B cell (primary cell): ENCODE measurements at regions not wholly inside any gene's neighbourhood (a gene's known extent, or its start where the extent isn't known, plus 50 kb on each side); places are given as distances from the start of the nearest gene placed in this dataset.

Experiments
- ATAC-seq: fragments of 200-7000 bp; cut with Tn5 transposase; one replicate; pipeline ENCODE4 v1.10.0; 2021; ENCODE audit warnings: low read depth, mild to moderate bottlenecking, moderate number of reproducible peaks, moderate library complexity
- CTCF ChIA-PET: fragments of 350-600 bp; sonication (Branson Sonifier 250); formaldehyde crosslinking; loops from one replicate; lab custom pipeline; 2021; ENCODE audit warnings: antibody characterized with exemption, inconsistent platforms; lab: Charles Lee
- POLR2A ChIA-PET: fragments of 350-600 bp; sonication (Branson Sonifier 250); formaldehyde crosslinking; loops from one replicate; lab custom pipeline; 2021; ENCODE audit warnings: antibody characterized with exemption; lab: Charles Lee
- DNase-seq: peaks from one replicate; pipeline ENCODE4 v3.0.0; 2013
- H2AFZ ChIP-seq: 2 replicates; pipeline ENCODE4 v1.6.1; 2012; ENCODE audit warnings: mild to moderate bottlenecking, low read depth, low read length; ENCODE audit not compliant: insufficient read depth, poor library complexity, severe bottlenecking
- H3K27ac ChIP-seq, 2 donors: 1 replicate in 1 of 2; 2 replicates in 1 of 2; pipeline ENCODE4 v1.5.1; 2012 to 2013; ENCODE audit warnings: low read length in 2 of 2, mild to moderate bottlenecking in 2 of 2, moderate library complexity in 1 of 2
- H3K27me3 ChIP-seq, 4 experiments: fragments of 200-600 bp in 1 of 4; sonication (generic) in 1 of 4; replicated peaks in 1 of 4; 1 replicate in 2 of 4; 2 replicates in 2 of 4; pipeline versions ENCODE4 v1.6.1 to v1.7.0; 2013 to 2016; ENCODE audit warnings: low read length in 3 of 4, mild to moderate bottlenecking in 2 of 4, mixed read lengths in 1 of 4, moderate library complexity in 1 of 4; ENCODE audit not compliant: insufficient read depth in 4 of 4, control insufficient read depth in 3 of 4; ENCODE audit errors: control extremely low read depth in 1 of 4
- H3K36me3 ChIP-seq, 2 experiments: replicated peaks in 1 of 2; 1 replicate in 1 of 2; 2 replicates in 1 of 2; pipeline versions ENCODE4 v1.6.1 to v1.7.1; 2013; ENCODE audit warnings: low read length in 1 of 2; ENCODE audit not compliant: insufficient read depth in 2 of 2, control insufficient read depth in 1 of 2; ENCODE audit errors: control extremely low read depth in 1 of 2, extremely low read depth in 1 of 2
- H3K4me1 ChIP-seq, 2 donors: fragments of 200-600 bp in 1 of 2; sonication (generic) in 1 of 2; 1 replicate in 1 of 2; 2 replicates in 1 of 2; pipeline versions ENCODE4 v1.5.1 to v1.6.1; 2013 to 2017; ENCODE audit warnings: low read length in 2 of 2; ENCODE audit not compliant: control insufficient read depth in 2 of 2, insufficient read depth in 2 of 2
- H3K4me2 ChIP-seq: replicated peaks from 2 replicates; pipeline ENCODE3; 2012; ENCODE audit warnings: mild to moderate bottlenecking, low read depth, low read length; ENCODE audit not compliant: poor library complexity, severe bottlenecking
- H3K4me3 ChIP-seq, 5 experiments: fragments of 200-600 bp in 1 of 5; sonication (generic) in 1 of 5; 1 replicate in 3 of 5; 2 replicates in 2 of 5; pipeline versions ENCODE4 v1.5.1 to v1.7.0; 2011 to 2016; ENCODE audit warnings: low read length in 4 of 5, mild to moderate bottlenecking in 4 of 5, low read depth in 2 of 5, control low read depth in 1 of 5, moderate library complexity in 1 of 5; ENCODE audit not compliant: insufficient read depth in 1 of 5; ENCODE audit errors: control extremely low read depth in 1 of 5, extremely low read depth in 1 of 5
- H3K79me2 ChIP-seq: fragments of 200-600 bp; sonication (generic); one replicate; pipeline ENCODE4 v1.6.0; 2016; ENCODE audit warnings: low read length; ENCODE audit not compliant: control insufficient read depth, insufficient read depth
- H3K9ac ChIP-seq: fragments of 200-600 bp; sonication (generic); 2 replicates; pipeline ENCODE4 v1.6.1; 2017; ENCODE audit warnings: mild to moderate bottlenecking, low read length, moderate library complexity
- H3K9me3 ChIP-seq, 3 donors: one replicate each; pipeline versions ENCODE4 v1.6.1 to v1.7.1; 2013; ENCODE audit warnings: low read length in 2 of 3; ENCODE audit not compliant: control insufficient read depth in 2 of 3, insufficient read depth in 1 of 3; ENCODE audit errors: control extremely low read depth in 1 of 3
- H4K20me1 ChIP-seq: 2 replicates; pipeline ENCODE4 v1.6.0; 2012; ENCODE audit warnings: mild to moderate bottlenecking, low read length; ENCODE audit not compliant: insufficient read depth, control insufficient read depth, poor library complexity, severe bottlenecking
- H3K27ac Mint-ChIP-seq: one replicate; pipeline ENCODE4 v1.8.0; 2021; ENCODE audit warnings: mixed read lengths
- H3K27me3 Mint-ChIP-seq: one replicate; pipeline ENCODE4 v1.8.0; 2021; ENCODE audit warnings: mixed read lengths
- H3K4me1 Mint-ChIP-seq: one replicate; pipeline ENCODE4 v1.8.0; 2021; ENCODE audit warnings: mixed read lengths
- H3K4me3 Mint-ChIP-seq: one replicate; pipeline ENCODE4 v1.8.0; 2021; ENCODE audit warnings: mixed read lengths
- H3K9me3 Mint-ChIP-seq: one replicate; pipeline ENCODE4 v1.8.0; 2022; ENCODE audit warnings: mixed read lengths; ENCODE audit not compliant: insufficient read depth
- CTCF ChIP-seq: fragments of 200-600 bp; IDR thresholded peaks from one replicate; pipeline ENCODE4 v1.8.0; 2022; ENCODE audit warnings: antibody characterized with exemption, mild to moderate bottlenecking
- EZH2 ChIP-seq: IDR thresholded peaks from 2 replicates; pipeline ENCODE4 v1.6.1; 2012; ENCODE audit warnings: borderline replicate concordance, low read depth, mild to moderate bottlenecking, moderate library complexity, low read length; ENCODE audit not compliant: insufficient read depth, poor library complexity, severe bottlenecking
- WGBS: methylation state at CpG from one replicate; pipeline ENCODE4 v1.1.5; 2013; ENCODE audit warnings: missing lambda C conversion rate; ENCODE audit not compliant: insufficient coverage; 5-methylcytosine and 5-hydroxymethylcytosine counted together
- intact Hi-C: fragments of 100-400 bp; cut with micrococcal nuclease; formaldehyde crosslinking; loops from one replicate; pipeline ENCODE4 v1.10.0; 2022

DNA sequence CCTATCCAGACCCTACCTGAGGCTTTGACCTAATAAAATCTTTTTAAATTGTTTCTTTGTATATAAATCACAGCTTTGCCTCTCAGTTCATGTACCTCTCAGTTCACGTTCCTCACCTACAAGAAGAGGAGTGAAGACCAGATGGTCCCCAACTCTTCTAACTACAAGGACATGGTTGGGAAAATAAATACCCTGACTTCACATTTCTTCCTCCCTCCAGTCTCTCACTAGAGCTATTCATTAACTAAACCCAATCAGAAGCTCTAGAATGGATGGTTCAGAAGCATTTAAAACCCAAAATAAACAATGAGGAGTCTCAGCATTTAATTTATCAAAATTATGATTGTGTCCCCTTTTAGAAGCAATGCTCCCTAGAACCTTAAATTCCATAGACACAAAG lies 97.3 kb upstream of the AGTR1 start:
- Mint-ChIP-seq H3K4me1 (no peaks in the 10 kb centered on the region), H3K27ac (no peak overlapping the region), H3K9me3 (no peaks in the 10 kb centered on the region), H3K4me3 (no peak overlapping the region), H3K27me3 (no peaks in the 10 kb centered on the region)
- Histone ChIP-seq H3K9ac (no peak overlapping the region), H3K27ac (no peak overlapping the region), H2AFZ (no peak overlapping the region), H3K4me2 (no peak overlapping the region), H3K36me3 (no peaks in the 10 kb centered on the region), H3K9me3 (no peaks in the 10 kb centered on the region), H3K27me3 (no peaks in the 10 kb centered on the region), H3K79me2 (no peaks in the 10 kb centered on the region), H4K20me1 (no peaks in the 10 kb centered on the region), H3K4me1 (no peaks in the 10 kb centered on the region), H3K4me3 (no peak overlapping the region)
- no peak for ATAC-seq
- intact Hi-C loops: no loop called here
- CTCF ChIA-PET: no interaction called here
- no peak for DNase-seq
- WGBS: no CpG with 5 or more reads among the region's 1 CpG
- TF ChIP-seq EZH2: no peak
- no peak for TF ChIP-seq CTCF
- POLR2A ChIA-PET: no interaction called here

DNA sequence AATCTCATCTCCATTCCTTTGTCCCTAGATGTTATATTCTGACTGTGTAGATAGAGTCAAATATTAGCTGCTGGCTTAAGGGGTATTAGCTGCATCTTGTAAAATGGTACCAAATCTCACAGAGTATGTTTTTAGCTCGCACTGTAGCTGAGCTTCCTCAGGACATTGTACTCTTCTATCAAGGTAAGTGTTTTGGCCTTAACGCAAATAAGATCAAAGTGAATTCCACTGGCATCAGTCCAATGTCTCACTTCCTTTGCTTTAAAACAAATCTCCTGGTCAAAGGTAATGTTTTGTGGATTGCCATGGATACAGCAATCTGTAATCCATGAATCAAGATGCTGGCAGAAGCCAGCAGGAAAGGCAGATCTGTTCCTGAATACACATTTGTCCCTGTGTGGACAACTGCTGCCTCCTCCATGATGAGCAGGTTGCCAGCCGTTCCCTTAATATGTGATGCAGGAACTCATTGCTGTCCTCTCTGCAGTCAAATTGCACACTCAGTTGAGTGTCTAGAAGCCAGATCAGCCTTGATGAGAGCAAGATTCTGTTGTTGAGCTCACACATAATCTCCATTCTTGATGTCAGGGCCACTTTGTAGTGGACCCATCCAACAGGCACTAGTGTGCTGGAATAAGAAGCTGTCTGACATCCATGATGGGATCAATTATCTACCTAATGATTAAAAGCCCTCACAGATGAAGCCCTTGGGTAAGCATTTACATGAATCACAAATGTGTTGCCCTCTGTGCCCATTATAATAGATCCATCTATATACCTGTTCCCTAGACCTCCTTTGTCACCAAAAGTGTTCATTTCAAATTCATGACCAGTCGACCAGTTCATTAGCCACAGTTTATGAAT lies 96.6 kb upstream of the AGTR1 start:
- DNase-seq: no peak
- Histone ChIP-seq H3K36me3 (no peaks in the 10 kb centered on the region), H2AFZ (no peak overlapping the region), H3K9me3 (no peaks in the 10 kb centered on the region), H3K79me2 (no peaks in the 10 kb centered on the region), H3K9ac (no peak overlapping the region), H3K4me1 (no peaks in the 10 kb centered on the region), H3K27me3 (no peaks in the 10 kb centered on the region), H4K20me1 (no peaks in the 10 kb centered on the region), H3K4me3 (no peak overlapping the region), H3K27ac (no peak overlapping the region), H3K4me2 (no peak overlapping the region)
- TF ChIP-seq EZH2: no peak
- TF ChIP-seq CTCF: no peak
- ATAC-seq: no peak
- WGBS: 94% methylated on average over 2 of the region's 4 CpGs
- Mint-ChIP-seq H3K4me1 (no peaks in the 10 kb centered on the region), H3K27ac (no peak overlapping the region), H3K4me3 (no peak overlapping the region), H3K27me3 (no peaks in the 10 kb centered on the region), H3K9me3 (no peaks in the 10 kb centered on the region)
- POLR2A ChIA-PET: no interaction called here
- CTCF ChIA-PET: no interaction called here
- intact Hi-C loops: no loop called here
